HG03558 (cell line): ENCODE measurements at regions not wholly inside any gene's neighbourhood (a gene's known extent, or its start where the extent isn't known, plus 50 kb on each side); places are given as distances from the start of the nearest gene placed in this dataset.

ENCODE experiments used
- ATAC-seq: cut with Tn5 transposase; IDR thresholded peaks from one replicate; pipeline ENCODE4 v1.9.1; 2021; ENCODE audit warnings: moderate number of reproducible peaks; ENCODE audit not compliant: unreplicated experiment; ENCODE audit errors: extremely low read depth

DNA sequence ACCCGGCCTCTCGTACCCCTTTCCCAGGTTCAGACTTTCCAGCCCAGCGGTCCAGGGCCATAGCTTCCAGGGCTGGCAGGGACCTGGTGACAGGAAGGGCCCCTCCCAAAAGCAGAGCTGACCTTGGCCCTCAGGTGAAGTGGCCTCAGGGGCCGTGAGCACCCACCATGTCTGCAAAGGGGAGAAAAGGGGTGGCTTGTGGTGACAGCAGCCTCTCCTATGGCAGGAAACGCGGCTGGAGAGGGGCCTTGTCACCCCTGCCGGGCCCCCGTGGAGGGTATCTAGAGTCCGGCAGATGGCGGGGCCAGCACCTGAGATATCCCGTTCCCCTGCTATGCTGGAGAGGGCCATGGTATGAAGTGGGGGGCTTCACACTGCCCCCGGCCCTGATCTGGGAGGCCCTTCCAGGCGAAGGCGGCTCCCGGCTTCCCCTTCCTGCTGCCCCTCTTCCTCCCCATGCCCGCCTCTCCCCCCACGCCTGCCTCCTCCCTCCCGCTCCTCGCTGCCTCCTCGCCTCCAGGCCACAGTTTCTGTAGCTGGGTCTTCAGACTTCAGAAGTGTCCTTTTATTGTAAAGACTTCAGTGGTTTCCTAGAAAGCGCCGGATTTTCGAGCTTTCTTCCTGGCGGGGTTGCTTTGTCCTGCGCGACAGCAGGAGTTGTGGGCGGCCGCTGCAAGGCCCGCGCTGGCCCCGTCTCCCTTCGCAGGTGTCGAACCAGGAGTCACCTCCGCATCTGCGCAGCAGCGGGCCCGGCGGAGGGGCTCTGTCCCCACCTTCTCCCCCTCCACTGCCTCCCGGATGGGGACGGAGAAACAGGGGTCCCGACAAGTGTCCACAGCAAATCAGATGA is 240.5 kb upstream of the MYT1L start:
- ATAC-seq, result no peak

DNA sequence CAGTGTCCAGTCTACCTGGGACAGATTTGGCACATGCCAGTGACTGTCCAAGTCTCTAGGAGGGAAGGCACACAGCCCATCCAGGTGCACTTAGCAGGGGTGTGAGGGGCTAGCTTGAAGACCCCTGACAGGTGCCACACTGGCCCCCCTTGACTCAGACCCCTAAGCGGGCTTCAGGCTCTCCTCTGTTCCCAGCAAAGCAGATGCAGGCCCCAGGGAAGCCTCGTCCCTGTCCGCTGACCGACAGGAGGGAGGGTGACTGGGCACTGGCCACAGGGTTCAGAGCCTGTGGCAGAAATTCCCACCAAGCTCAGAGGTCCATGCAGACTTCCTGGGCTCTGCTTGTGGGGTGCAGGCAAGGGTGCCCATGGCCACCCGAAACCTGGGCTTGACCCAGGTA is 239.8 kb upstream of the MYT1L start:
- no peak for ATAC-seq

DNA sequence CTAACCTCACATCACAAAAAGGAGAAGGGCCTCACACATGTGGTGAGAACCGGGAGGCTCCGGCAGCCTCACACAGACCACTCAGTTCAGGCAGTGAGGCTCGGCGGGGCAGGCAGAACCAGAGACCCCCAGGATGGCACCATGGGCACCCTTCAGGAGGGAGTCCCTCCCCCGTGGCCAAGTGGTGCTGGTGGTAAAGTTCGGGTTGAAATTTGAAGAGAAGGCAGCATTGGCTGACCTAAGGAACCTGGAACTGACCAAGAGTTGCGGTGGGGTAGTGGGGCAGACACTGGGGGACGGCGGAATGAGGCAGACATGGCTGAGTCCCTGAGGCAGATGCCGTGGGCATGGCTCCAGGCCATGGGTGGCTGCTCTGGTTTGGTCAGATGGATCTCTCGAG is 239.3 kb upstream of the MYT1L start:
- no peak for ATAC-seq

DNA sequence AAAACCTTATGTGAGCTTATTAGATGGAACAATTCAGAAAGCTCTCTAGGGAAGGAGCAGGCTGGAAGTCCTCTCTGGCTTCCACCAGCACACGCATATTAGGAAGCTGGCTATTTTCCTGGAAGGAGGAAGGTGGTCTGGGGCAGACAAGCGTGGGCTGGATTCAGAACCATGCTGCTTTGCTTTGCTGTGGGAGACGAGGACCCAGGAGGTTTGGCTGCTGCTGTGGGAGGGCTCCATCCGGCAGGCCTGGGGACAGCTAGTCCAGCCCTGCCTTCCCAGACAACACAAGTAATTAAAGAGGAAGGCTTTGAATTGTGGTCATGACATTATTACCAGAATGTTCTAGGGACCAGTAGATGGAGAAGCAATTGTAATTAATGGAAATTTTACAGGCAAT is 238.8 kb upstream of the MYT1L start:
- ATAC-seq, result no peak

DNA sequence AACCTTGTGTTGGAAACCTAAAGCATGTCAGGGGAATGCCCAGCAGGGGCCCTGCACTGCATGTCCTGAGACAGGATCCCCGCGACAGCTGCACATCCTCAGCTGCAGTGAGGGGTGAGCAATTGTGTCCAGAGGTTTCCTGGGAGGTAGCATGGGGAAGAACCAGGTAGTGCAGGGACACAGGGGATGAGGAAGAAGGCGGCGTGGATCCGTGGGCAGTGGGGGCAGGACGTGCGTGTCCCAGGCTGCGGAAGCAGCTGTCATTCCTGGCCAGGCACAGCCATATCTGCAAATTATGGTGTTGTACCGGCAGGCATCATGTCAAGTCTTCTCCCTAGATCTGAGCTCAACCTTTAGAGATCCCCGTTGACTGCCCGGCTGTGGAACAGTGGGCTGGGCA is 238.2 kb upstream of the MYT1L start:
- no peak for ATAC-seq

DNA sequence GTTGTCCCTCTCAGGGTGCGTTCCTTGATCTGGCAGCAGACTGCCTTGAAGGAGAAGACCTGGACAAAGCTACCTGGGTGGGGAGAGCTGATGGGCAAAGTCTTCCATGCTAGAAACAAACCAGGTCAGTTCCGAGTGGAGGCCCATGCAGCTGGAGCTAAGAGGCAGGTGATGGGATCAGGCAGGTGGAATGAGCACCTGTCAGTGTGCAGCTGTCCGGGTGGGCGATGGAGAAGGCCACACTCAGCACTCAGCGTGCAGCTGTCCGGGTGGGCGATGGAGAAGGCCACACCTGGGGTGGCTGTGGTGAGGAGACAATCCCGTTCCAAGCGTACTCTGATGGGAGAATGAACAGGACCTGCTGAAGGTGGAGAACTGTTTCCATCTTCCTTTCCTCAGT is 237.3 kb upstream of the MYT1L start:
- no peak for ATAC-seq

DNA sequence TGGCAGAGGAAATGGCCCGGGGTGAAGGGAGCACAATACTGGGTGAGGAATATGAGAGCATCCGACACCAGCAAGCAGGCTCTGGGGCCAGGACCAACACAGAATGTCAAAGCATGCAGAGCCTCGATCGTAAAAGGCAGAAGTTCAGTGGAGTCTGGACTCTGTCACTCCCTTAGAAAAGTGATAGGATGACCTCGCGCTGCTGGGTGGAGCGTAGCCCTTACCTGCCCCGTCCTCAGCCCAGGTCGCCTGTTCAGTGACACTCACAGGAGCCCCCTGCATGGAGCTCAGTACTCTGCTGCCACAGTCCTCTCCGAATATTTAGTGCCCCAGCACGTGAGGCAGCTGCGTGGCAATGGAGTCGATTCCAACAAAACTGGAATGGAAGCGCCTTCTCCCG is 236.7 kb upstream of the MYT1L start:
- no peak for ATAC-seq

DNA sequence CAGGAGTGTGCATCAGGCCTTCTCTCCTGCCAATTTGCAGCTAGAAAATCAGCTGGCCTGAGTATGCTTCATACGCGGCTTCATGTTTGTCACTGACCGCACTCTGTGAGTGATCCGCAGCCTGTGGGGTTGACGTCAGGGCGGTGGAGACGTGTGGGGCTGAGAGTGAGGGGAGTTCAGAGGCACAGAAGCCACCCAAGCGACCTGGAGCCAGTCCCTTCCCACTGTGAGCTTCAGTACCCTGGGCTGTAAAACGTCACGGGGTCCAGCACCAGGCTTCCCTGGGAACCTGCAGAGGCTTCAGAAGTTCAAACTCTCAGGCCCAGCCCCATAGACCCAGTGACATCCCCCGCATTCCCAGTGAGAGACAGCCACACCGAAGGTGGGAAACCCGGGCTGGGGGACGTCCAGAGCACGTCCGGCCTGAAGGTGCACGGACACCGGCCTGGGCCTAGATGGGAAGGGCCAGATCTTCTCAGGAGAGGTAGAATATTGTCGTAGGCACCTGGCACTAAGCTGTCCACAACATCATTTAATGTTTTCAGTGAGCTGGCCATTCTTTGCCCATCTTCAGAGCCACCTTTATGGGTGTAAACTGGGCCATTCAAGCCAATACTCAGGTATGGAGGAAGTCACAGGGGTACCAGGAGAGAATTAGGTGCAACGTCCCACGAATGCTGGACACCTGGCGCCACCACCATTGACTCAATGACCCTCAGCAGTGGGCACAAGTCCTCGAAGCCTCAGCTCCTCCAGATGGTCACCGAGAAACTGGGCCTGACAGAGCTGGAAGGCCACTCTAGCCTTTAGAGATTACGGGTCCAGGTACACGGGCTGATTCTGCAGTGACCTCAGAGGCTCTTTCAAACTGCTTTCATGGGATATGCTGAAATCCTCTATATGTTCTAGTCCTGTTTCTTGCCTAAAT is 235.6 kb upstream of the MYT1L start:
- ATAC-seq, result no peak

DNA sequence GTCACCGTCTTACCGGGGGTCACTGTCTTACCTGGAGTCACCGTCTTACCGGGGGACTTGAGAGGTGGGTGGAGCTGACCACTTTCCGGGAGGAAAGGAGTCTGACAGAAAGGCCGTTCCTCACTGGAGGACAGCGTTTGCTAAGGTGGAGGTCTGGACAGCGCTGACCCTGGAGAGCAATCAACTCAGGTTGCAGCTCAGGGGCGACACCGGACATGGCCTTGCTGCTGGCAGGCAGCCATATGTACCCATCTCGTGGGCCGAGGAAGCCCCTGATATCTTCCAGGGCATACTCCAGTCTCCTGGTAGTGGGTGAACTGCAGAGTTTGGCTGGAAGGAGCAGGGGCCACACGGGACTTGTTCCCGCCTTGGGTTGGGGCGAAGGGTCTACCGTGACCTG is 234.6 kb upstream of the MYT1L start:
- ATAC-seq, result no peak

DNA sequence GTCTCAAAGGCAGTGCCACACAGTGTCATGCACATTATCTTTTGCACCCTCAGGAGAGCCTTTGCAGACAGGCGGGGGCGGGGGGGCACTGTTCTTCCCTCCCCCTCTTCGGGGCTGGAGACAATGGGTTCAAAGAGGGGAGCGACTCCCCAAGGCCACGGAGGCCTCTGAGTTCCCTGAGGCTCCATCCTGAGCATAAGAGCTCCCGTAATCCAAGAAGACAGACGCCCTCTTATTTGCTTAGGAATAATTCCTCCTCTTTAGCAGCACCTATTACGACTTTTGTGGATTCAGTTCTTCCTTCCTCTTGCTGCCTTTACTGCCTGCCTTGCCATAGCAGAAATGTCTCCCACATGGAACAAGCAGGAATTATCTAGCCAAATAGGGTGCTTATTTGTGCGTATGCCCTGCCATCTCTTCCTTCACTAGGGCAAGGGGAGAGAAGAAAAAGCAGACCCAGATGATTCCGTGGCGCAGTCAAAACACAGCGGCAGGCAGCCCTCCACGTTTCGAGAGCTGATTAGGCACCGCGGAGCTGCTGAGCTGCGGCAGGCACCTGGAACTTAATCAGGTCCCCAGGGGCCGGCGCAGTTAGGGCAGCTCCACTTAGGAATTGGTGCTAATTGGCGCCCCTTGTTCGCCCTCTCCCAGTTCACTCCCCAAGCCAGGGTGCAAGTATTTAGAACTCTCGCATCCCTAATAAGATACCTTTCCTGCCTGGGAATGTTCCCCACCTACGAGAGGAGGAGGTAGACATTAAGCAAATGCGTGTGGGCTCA is 233.4 kb upstream of the MYT1L start:
- ATAC-seq, result no peak

DNA sequence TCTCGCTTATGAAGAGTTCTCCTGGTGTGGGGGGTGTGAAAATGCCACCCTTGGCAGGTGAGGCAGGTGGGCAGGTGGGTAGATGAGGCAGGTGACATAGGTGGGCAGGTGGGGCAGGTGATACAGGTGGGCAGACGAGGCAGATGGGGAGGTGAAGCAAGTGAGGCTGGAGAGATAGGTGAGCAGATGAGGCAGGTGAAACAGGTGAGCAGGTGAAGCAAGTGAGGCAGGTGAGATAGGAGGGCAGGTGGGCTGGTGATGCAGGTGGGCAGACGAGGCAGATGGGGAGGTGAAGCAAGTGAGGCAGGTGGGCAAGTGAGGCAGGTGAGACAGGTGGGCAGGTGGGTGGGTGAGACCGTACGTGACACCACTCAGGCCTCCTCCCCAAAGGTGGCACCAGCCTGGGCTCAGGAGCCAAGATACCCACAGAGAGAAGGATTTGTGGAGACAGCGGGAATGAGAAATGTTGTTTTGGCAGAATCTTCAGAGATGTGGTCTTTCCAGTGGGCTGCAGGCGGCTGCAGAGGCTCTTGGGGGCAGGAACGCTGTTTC is 232.3 kb upstream of the MYT1L start:
- no peak for ATAC-seq

DNA sequence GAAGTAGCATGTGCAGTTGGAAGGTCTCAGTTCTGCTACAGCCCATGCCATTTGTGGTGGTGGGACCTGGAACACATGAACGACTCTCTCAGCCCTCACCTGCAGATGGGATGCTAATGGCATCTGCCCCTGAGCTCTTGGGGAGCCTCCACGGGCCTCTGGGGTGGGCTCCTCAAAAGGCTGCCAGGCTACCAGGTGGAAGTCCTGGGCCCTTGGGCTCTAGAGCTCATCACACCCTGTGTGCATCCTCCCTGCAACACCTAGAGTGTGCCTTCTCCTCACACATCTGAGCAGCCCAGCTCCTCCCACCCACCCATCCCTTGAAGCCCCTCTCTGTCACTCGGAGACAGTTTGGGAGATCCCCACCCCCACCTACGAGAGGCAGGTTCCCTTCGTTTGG is 231.8 kb upstream of the MYT1L start:
- ATAC-seq, result no peak

DNA sequence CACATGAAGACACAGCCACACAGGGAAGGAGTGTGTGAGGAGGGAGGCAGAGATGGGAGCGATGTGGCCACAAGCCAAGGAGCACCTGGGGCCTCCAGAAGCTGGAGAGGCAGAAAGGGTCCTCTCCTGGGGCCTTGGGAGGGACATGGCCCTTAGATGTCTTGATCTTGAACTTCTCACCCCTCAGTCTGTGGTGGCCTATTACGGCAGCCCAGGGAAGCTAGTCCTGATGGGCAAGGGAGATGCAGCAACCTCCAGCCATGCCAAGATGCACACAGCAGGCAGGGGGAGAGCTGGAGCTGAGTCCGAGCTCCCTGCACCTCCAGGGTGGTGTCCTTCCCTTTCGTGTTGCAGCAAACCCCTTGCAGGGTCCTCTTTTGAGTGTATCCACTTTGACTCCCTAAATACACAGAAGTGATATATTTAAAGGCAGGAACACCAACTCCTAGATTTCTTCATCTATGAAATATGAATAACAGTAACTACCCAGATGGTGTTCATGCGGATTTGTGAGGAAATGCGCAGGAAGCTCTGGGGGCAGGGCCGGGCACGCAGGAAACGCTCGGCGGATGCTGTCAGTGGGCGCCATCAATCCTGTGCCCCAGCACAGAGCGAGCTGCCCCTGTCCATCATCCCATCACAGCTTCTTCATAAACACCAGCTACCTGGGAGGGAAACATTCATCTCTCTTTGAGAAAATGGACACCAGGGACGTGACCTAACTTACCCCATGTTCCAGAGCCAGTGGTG is 230.4 kb upstream of the MYT1L start:
- no peak for ATAC-seq

DNA sequence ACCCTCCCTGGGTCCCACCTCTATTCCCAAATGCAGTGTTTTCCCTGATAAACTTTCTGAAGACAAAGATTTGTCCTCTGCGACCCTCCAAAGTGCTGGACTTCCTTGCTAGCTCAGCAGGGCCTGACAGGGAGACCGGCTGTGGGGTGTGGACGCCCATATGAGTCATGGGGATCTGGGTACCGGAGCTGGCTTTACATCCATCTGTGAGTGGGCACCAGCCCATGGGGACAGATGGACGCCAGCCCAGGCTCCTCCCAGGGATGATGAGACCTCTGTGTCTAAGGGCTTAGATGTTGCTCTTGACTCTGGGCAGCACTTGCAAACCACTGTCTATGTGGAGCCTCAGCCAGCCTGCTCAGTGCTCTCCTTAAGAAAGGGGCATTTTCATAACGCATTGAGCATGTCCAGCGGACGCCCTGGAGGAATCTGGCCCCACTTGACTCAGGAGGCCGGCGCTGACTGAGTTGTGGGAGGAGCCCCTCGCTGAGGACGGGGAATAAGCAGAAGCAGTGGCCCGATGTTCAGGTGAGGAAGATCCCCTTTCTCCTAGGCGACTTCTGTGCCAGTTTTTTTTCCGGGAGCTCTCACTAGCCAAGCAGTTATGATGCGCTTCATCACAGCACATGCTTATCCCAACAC is 229.4 kb upstream of the MYT1L start:
- ATAC-seq, result no peak

DNA sequence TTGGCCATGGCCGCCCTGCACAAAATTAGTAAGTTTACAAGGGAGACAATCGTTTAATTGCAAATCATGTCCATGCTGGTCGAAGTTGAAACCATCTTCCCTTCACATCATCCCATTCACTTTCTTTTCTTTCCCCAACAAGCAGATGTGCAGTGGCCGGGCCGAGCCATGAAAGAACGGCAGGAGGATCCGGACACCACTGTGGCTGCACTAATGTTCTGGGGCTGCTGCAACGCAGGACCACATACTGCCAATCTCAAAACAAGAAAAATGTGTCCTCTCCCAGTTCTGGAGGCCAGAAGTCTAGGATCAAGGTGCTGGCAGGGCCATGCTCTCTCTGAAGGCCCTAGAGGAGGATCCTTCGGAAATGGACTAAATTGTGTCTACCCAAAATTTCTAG is 227.4 kb upstream of the MYT1L start:
- no peak for ATAC-seq

DNA sequence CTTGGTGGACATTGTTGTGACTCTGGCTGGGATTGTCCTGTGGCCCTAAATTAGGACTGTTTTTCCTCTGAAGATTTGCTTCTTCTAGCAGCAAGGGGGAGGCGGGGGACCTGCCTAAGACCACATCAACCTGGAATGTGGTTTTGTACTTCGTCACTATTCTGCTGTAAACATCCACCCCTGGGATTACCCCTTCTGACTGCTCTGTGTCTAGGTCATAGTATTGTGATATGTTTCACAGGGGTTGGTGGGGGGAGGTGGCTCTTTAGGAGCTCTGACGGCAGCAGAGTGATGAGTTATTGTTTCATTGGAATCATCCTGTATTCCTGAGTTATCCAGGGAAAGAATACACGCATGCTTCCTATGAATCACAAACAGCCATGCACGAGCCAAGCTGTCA is 226.4 kb upstream of the MYT1L start:
- ATAC-seq, result no peak

DNA sequence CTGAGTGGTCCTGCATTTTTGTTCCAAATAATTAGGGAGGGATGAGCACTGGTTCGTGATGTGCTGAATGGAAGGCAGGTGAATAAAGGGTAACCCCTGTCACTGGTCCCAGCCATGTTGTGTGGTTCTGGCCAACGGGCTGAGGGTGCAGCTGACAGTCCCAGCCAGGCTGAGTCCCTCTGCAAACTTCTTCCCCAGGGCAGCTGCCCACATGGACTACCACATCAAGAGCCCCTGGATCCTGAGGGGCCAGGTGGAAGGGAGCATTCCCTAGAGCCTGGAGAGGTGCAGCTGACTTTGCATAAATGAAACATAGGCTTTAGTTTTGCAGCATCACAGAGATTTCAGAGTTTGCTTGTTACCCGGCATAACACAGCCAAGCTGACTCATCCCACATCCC is 219.8 kb upstream of the MYT1L start:
- no peak for ATAC-seq

DNA sequence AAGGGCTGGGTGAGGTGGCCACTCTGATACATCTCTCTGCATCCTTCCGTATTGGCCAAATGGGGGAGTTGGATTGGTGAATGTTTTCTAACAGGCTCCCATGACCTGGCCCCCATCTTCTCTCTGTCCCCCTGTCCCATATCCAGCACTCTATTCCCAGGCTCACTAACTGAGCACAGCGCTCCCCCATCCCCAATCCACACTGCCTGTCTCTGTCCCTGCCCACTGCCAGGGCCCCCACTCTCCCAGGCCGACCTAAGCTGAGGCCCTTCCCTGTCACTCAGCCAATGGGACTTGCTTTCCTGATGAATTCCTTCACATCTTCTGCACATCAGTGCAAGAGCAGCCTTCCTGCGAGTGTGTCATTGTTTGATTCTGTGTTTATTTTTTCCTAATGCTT is 216.8 kb upstream of the MYT1L start:
- ATAC-seq, result no peak

DNA sequence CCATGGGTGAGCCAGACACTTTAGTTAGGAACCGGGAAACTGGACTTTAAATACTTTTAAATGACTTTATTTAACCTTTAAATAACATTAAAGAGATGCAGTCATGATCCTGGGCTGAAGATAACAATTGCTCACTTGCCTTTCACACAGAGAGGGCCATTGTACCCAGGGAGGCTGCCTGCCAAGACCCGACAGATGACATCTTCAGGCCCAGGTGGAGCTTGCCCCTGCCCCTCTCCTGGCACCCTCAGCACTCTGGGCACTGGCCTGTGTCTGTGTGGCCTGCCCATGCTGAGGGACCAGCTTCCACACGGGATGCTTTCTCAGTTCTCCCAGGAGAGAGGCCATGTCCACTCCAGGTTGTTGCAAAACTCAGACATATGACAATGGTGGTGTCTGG is 216.4 kb upstream of the MYT1L start:
- no peak for ATAC-seq
